Naive thymus-derived CD4-positive, alpha-beta T cell (primary cell): ENCODE measurements at regions not wholly inside any gene's neighbourhood (a gene's known extent, or its start where the extent isn't known, plus 50 kb on each side); places are given as distances from the start of the nearest gene placed in this dataset.

ENCODE experiments used
- ATAC-seq: fragments of 150-1000 bp; cut with Tn5 transposase; 2 replicates; pipeline ENCODE4 v1.10.0; 2021; ENCODE audit warnings: mild to moderate bottlenecking, moderate library complexity
- CTCF ChIA-PET: fragments of 350-600 bp; sonication (Branson Sonifier 250); formaldehyde crosslinking; loops from one replicate; lab custom pipeline; 2021; ENCODE audit warnings: antibody characterized with exemption; lab: Charles Lee
- POLR2A ChIA-PET: fragments of 350-600 bp; sonication (Branson Sonifier 250); formaldehyde crosslinking; loops from one replicate; lab custom pipeline; 2021; ENCODE audit warnings: antibody characterized with exemption, inconsistent platforms; lab: Charles Lee
- DNase-seq, 9 donors: peaks; one replicate each; pipeline versions ENCODE4 v3.0.0 to v3.0.0-alpha.2; 2020 to 2022; ENCODE audit warnings: mixed read lengths in 1 of 9
- H3K27ac ChIP-seq: one replicate; pipeline ENCODE4 v1.7.0; 2013; ENCODE audit warnings: mild to moderate bottlenecking, low read depth, low read length, moderate library complexity
- H3K27me3 ChIP-seq, 2 donors: one replicate each; pipeline ENCODE4 v1.7.0; 2013; ENCODE audit warnings: low read length in 2 of 2, mild to moderate bottlenecking in 2 of 2, moderate library complexity in 2 of 2; ENCODE audit not compliant: control insufficient read depth in 2 of 2, insufficient read depth in 2 of 2
- H3K36me3 ChIP-seq, 3 experiments: 1 replicate in 2 of 3; 2 replicates in 1 of 3; pipeline ENCODE4 v1.7.0; 2013; ENCODE audit warnings: low read length in 3 of 3, mild to moderate bottlenecking in 3 of 3, moderate library complexity in 1 of 3; ENCODE audit not compliant: insufficient read depth in 3 of 3, control insufficient read depth in 2 of 3
- H3K4me1 ChIP-seq, 2 donors: one replicate each; pipeline ENCODE4 v1.7.0; 2013; ENCODE audit warnings: low read length in 2 of 2, mild to moderate bottlenecking in 2 of 2, moderate library complexity in 1 of 2; ENCODE audit not compliant: control insufficient read depth in 2 of 2, insufficient read depth in 2 of 2
- H3K4me3 ChIP-seq: 2 replicates; pipeline ENCODE4 v1.7.0; 2013; ENCODE audit warnings: mild to moderate bottlenecking, low read length
- H3K9me3 ChIP-seq, 3 experiments: 1 replicate in 2 of 3; 2 replicates in 1 of 3; pipeline ENCODE4 v1.7.0; 2013; ENCODE audit warnings: low read length in 3 of 3; ENCODE audit not compliant: control insufficient read depth in 2 of 3
- H3K27ac Mint-ChIP-seq, 9 donors: one replicate each; pipeline ENCODE4 v1.8.0; 2020 to 2022; ENCODE audit warnings: mixed read lengths in 9 of 9, mild to moderate bottlenecking in 8 of 9, moderate library complexity in 5 of 9, inconsistent platforms in 2 of 9
- H3K27me3 Mint-ChIP-seq, 5 donors: one replicate each; pipeline ENCODE4 v1.8.0; 2021 to 2022; ENCODE audit warnings: mixed read lengths in 5 of 5, mild to moderate bottlenecking in 1 of 5
- H3K36me3 Mint-ChIP-seq, 5 donors: one replicate each; pipeline ENCODE4 v1.8.0; 2020 to 2022; ENCODE audit warnings: mixed read lengths in 5 of 5, mild to moderate bottlenecking in 3 of 5, inconsistent platforms in 1 of 5
- H3K4me1 Mint-ChIP-seq, 7 donors: one replicate each; pipeline ENCODE4 v1.8.0; 2020 to 2022; ENCODE audit warnings: mixed read lengths in 7 of 7, mild to moderate bottlenecking in 3 of 7, inconsistent platforms in 1 of 7
- H3K4me3 Mint-ChIP-seq, 10 donors: one replicate each; pipeline ENCODE4 v1.8.0; 2020 to 2022; ENCODE audit warnings: mild to moderate bottlenecking in 10 of 10, mixed read lengths in 10 of 10, moderate library complexity in 6 of 10, inconsistent platforms in 2 of 10
- H3K9me3 Mint-ChIP-seq, 11 donors: one replicate each; pipeline ENCODE4 v1.8.0; 2020 to 2022; ENCODE audit warnings: mixed read lengths in 11 of 11, mild to moderate bottlenecking in 4 of 11, inconsistent platforms in 1 of 11, moderate library complexity in 1 of 11
- intact Hi-C, 2 donors: fragments of 100-400 bp; cut with micrococcal nuclease; formaldehyde crosslinking; loops; one replicate each; pipeline ENCODE4 v1.15.1; 2023

DNA sequence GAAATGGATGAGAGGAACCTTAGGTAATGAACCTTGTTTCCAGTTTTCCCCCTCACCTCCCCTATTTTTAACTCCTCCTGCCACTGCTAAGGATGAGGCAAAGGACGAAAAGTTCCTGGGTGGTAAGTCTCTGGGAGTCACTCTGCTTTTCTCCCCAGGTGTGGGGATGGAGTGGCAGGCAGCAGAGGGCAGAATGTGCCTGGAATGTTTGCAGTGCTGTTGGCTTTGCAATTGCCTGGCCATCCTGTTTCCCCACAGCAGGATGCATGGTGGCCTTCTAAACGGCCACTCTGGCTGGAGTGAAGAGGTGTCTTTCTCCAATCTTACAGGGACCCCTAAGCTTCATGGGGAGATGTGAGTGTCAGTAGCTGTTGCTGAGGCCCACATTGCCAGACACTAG is 432.5 kb upstream of the ZFHX3 start:
- ChIA-PET POLR2A (no interaction called here), CTCF (no interaction called here)
- Mint-ChIP-seq H3K27ac (no peak overlapping the region), H3K36me3 (peaks cover 0 to 3% (median 0%) of the 10 kb centered on the region in 5 donors), H3K9me3 (peaks cover 0 to 11% (median 4%) of the 10 kb centered on the region in 11 donors), H3K4me3 (no peak overlapping the region), H3K27me3 (peaks cover 9 to 37% (median 23%) of the 10 kb centered on the region in 5 donors), H3K4me1 (peaks cover 0 to 10% (median 6%) of the 10 kb centered on the region in 7 donors)
- no peak overlapping the region for H3K27ac ChIP-seq
- peaks cover 0 to 3% of the 10 kb centered on the region in 2 donors for H3K27me3 ChIP-seq
- H3K9me3 ChIP-seq = no peaks in the 10 kb centered on the region
- no peak for DNase-seq
- no peak for ATAC-seq
- no peaks in the 10 kb centered on the region for H3K4me1 ChIP-seq
- intact Hi-C loops = no loop called here
- H3K4me3 ChIP-seq = no peak overlapping the region
- H3K36me3 ChIP-seq = no peaks in the 10 kb centered on the region

DNA sequence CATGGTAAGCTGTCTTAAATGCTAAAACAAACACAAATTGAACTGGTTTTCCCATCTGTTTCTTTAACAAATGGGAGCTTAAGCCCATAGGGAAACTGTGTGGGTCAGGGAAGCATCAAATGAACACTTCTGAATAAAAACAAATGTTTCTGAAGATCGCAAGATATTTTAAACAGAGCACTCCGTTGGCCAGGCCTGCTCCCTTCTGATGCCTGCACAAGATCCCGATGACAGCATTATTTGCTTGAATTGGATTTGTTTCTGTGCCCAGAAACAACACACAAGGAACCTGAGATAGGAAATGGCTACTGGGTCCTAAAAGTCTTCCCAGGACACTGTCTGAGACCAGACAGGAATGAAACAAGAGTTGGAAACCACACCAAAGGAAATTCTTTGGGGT is 425.8 kb upstream of the ZFHX3 start:
- Mint-ChIP-seq H3K36me3 (no peaks in the 10 kb centered on the region), H3K27ac (no peak overlapping the region), H3K4me1 (no peaks in the 10 kb centered on the region), H3K4me3 (no peak overlapping the region), H3K27me3 (peaks cover 0 to 4% (median 0%) of the 10 kb centered on the region in 5 donors), H3K9me3 (peaks cover 0 to 3% (median 0%) of the 10 kb centered on the region in 11 donors)
- Histone ChIP-seq H3K9me3 (no peaks in the 10 kb centered on the region), H3K27ac (no peak overlapping the region), H3K4me1 (no peaks in the 10 kb centered on the region), H3K27me3 (no peaks in the 10 kb centered on the region), H3K36me3 (no peaks in the 10 kb centered on the region), H3K4me3 (no peak overlapping the region)
- DNase-seq (no peak), ATAC-seq (no peak)
- CTCF ChIA-PET = no interaction called here
- intact Hi-C loops = no loop called here
- POLR2A ChIA-PET = no interaction called here

DNA sequence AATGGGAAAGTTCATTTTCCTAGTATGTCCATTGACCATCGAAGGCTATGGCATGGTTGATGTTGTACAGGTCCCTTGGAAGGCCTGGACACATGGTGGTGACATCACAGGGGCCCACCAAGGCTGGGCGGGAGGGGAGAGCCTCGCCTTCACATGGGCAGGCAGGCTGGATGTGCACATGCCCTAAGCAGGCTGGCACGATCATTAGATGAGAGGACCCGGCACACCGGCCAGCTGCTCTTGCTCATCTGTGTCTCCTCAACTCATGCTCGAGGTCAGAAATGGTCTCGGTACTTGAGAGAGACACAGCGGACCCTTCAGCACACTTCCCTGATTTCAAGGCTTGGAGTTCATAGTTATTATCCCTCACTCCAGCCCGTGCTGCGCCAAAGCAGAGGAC is 416.9 kb upstream of the ZFHX3 start:
- H3K4me3 ChIP-seq = no peak overlapping the region
- Mint-ChIP-seq H3K9me3 (peaks cover 1 to 27% (median 7%) of the 10 kb centered on the region in 11 donors), H3K4me3 (no peak overlapping the region), H3K27me3 (peaks cover 0 to 18% (median 3%) of the 10 kb centered on the region in 5 donors), H3K27ac (no peak overlapping the region), H3K4me1 (no peaks in the 10 kb centered on the region), H3K36me3 (no peaks in the 10 kb centered on the region)
- ATAC-seq (no peak), DNase-seq (no peak)
- CTCF ChIA-PET = interaction anchor here (0.6 kb wide), 1 partner anchor 1588 kb away, joined by 4 read pairs; no protein-coding TSS in a partner anchor
- H3K9me3 ChIP-seq = no peaks in the 10 kb centered on the region
- H3K4me1 ChIP-seq = no peaks in the 10 kb centered on the region
- POLR2A ChIA-PET = no interaction called here
- intact Hi-C loops = no loop called here
- H3K27ac ChIP-seq = no peak overlapping the region
- no peaks in the 10 kb centered on the region for H3K27me3 ChIP-seq
- H3K36me3 ChIP-seq = no peaks in the 10 kb centered on the region

DNA sequence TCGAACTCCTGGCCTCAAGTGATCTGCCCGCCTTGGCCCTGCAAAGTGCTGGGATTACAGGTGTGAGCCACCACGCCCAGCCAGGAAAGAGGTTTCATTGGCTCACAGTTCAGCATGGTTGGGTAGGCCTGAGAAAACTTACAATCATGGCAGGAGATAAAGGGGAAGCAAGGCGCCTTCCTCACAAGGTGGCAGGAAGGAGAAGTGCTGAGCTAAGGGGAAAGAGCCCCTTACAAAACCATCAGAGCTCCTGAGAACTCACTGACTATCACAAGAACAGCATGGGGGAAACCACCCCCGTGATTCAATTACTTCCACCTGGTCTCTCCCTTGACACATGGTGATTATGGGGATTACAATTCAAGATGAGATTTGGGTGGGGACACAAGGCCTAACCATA is 411.7 kb upstream of the ZFHX3 start:
- Mint-ChIP-seq H3K4me1 (no peaks in the 10 kb centered on the region), H3K9me3 (peaks cover 1 to 34% (median 7%) of the 10 kb centered on the region in 11 donors), H3K36me3 (no peaks in the 10 kb centered on the region), H3K27me3 (peaks cover 0 to 7% (median 0%) of the 10 kb centered on the region in 5 donors), H3K27ac (no peak overlapping the region), H3K4me3 (no peak overlapping the region)
- H3K36me3 ChIP-seq = no peaks in the 10 kb centered on the region
- CTCF ChIA-PET = no interaction called here
- H3K9me3 ChIP-seq = no peaks in the 10 kb centered on the region
- no peak overlapping the region for H3K27ac ChIP-seq
- H3K27me3 ChIP-seq = no peaks in the 10 kb centered on the region
- H3K4me1 ChIP-seq = no peaks in the 10 kb centered on the region
- DNase-seq = no peak
- intact Hi-C loops = no loop called here
- POLR2A ChIA-PET = no interaction called here
- H3K4me3 ChIP-seq = no peak overlapping the region
- ATAC-seq = no peak

DNA sequence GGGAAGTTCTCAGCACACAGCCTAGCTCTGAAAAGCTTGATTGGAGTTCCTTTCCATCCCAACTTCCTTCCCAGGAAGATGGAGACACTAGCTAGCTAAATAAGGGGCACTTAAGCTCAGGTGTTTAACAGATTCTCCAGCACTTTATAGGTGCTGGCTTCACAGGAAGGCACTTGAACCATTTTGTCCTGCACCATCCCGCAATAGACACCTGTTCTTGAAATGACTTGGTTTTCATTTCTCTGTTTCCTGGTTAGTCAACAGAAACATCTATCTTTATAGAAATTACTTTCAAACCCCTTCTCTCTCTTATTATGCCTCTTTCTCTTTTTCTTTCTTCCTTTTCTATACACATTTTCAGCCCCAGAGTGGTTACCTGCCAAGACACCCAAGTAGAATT is 409.9 kb upstream of the ZFHX3 start:
- Mint-ChIP-seq H3K4me3 (no peak overlapping the region), H3K9me3 (peaks cover 1 to 28% (median 7%) of the 10 kb centered on the region in 11 donors)
- CTCF ChIA-PET = no interaction called here

DNA sequence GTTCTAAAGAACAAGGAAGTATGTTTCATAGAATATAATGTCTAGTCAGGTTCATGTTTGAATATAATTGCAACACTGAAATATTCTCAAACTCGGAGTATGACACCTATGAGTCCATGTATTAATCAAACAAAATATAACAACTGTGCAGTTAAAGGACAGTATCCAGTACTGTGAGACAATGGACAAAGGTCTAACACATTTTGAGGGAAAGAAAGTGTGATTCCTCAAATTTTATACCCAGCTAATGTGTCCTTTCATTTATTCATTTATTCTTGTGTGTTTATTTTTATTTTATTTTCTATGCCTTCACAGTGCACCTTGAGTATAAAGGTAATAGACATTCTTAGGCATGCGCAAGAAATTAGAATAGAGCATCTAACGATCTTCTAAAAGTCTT is 401.0 kb upstream of the ZFHX3 start:
- Mint-ChIP-seq H3K4me3 (no peak overlapping the region), H3K36me3 (no peaks in the 10 kb centered on the region)

More for the DNA sequence above, 409.9 kb upstream of the ZFHX3 start:
- POLR2A ChIA-PET = no interaction called here
- ATAC-seq (no peak), DNase-seq (no peak)
- Mint-ChIP-seq H3K27me3 (peaks cover 0 to 4% (median 0%) of the 10 kb centered on the region in 5 donors), H3K36me3 (no peaks in the 10 kb centered on the region), H3K4me1 (no peaks in the 10 kb centered on the region), H3K27ac (no peak overlapping the region)
- H3K27ac ChIP-seq = no peak overlapping the region
- intact Hi-C loops = no loop called here
- no peaks in the 10 kb centered on the region for H3K9me3 ChIP-seq
- H3K4me1 ChIP-seq = no peaks in the 10 kb centered on the region
- no peak overlapping the region for H3K4me3 ChIP-seq
- no peaks in the 10 kb centered on the region for H3K36me3 ChIP-seq
- no peaks in the 10 kb centered on the region for H3K27me3 ChIP-seq

DNA sequence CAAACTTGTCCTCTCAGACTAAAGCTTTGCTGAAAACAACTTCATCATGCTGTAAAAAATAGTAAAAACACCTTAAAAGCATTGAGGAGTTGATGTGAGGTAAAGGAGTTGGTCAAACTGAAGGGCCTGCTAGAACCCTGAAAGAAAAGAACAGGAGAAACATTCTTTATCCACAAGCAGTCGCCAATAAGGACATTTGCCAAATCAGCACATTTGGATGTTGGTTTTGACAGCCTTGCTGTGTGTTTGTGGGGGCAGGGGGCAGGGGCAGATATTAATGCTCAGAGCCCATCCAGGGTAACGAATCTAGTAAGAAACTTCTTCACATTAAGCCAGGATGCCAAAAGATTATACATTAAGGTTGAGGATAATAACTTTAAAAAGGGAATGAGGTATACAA is 399.9 kb upstream of the ZFHX3 start:
- H3K9me3 ChIP-seq = peaks cover 0 to 4% (median 0%) of the 10 kb centered on the region in 3 experiments
- ATAC-seq (no peak), DNase-seq (no peak)
- H3K27ac ChIP-seq = no peak overlapping the region
- H3K4me1 Mint-ChIP-seq = no peaks in the 10 kb centered on the region
- peaks cover 0 to 10% (median 4%) of the 10 kb centered on the region in 5 donors for H3K27me3 Mint-ChIP-seq
- no peak overlapping the region for H3K27ac Mint-ChIP-seq
- H3K4me3 ChIP-seq = no peak overlapping the region
- peaks cover 6 to 55% (median 20%) of the 10 kb centered on the region in 11 donors for H3K9me3 Mint-ChIP-seq
- H3K36me3 ChIP-seq = no peaks in the 10 kb centered on the region
- H3K27me3 ChIP-seq = no peaks in the 10 kb centered on the region
- POLR2A ChIA-PET = no interaction called here
- CTCF ChIA-PET = no interaction called here
- H3K4me1 ChIP-seq = no peaks in the 10 kb centered on the region
- intact Hi-C loops = no loop called here
- H3K36me3 Mint-ChIP-seq = no peaks in the 10 kb centered on the region
- no peak overlapping the region for H3K4me3 Mint-ChIP-seq

More for the DNA sequence above, 401.0 kb upstream of the ZFHX3 start:
- Histone ChIP-seq H3K9me3 (peaks cover 0 to 4% (median 0%) of the 10 kb centered on the region in 3 experiments), H3K27me3 (no peaks in the 10 kb centered on the region), H3K36me3 (no peaks in the 10 kb centered on the region), H3K27ac (no peak overlapping the region), H3K4me1 (no peaks in the 10 kb centered on the region), H3K4me3 (no peak overlapping the region)
- DNase-seq (no peak), ATAC-seq (no peak)
- Mint-ChIP-seq H3K9me3 (peaks cover 6 to 51% (median 20%) of the 10 kb centered on the region in 11 donors), H3K27ac (no peak overlapping the region), H3K4me1 (no peaks in the 10 kb centered on the region), H3K27me3 (peaks cover 0 to 5% (median 0%) of the 10 kb centered on the region in 5 donors)
- ChIA-PET CTCF (no interaction called here), POLR2A (no interaction called here)
- intact Hi-C loops = no loop called here
